NT2/D1 (cell line): ENCODE measurements at regions not wholly inside any gene's neighbourhood (a gene's known extent, or its start where the extent isn't known, plus 50 kb on each side); places are given as distances from the start of the nearest gene placed in this dataset.

Source experiments
- SUZ12 ChIP-seq: IDR thresholded peaks from 2 replicates; pipeline ENCODE4 v1.6.1; 2011; ENCODE audit not compliant: insufficient read length, insufficient read depth; ENCODE audit errors: extremely low read depth
- YY1 ChIP-seq: IDR thresholded peaks from 2 replicates; pipeline ENCODE4 v1.6.1; 2011; ENCODE audit not compliant: insufficient read length, insufficient read depth
- ZNF274 ChIP-seq: IDR thresholded peaks from 2 replicates; pipeline ENCODE4 v1.6.1; 2011; ENCODE audit warnings: mild to moderate bottlenecking, low read depth, low read length

DNA sequence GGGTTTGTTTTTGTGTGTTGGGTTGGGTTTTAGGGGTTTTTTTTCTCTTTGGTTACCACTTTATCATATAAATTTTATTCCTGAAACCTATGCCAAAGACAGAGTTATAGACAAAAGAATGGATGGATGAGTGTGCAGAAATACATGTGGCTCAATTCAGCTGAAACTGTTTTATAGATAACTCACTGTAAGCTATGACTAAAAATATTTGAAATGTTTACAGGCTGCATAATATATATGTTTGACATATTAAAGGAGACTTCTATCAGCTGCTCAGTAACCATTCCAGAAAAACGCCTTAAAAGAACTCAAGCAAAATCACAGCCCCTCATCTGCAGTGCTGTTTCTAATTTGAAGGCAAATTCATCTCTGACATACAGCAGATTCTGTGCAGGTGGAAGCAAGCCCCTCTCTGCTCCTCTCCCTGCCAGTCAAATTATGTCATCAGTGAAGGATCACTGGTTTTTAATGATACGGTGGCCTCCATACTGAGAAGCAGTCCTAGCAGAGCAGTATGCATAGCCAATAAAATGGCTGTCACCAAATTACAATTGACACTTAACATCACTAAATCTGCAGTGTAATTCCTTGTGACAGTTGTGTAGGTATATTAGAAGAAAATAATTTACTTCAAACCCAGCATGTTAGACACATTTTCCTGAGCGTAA, 301.6 kb downstream of the NR2F1-AS1 start:
- TF ChIP-seq SUZ12: no peak
- no peak for TF ChIP-seq ZNF274
- no peak for TF ChIP-seq YY1
